Stomach (tissue), 4 donors: ENCODE measurements at regions not wholly inside any gene's neighbourhood (a gene's known extent, or its start where the extent isn't known, plus 50 kb on each side); places are given as distances from the start of the nearest gene placed in this dataset.

Experiments
- POLR2AphosphoS5 ChIP-seq, 3 donors: sonication (generic); formaldehyde crosslinking; IDR thresholded peaks; one replicate each; pipeline ENCODE4 v1.6.1; 2016; ENCODE audit warnings: antibody characterized with exemption in 3 of 3
- TF ChIP-seq, protein P1 (sequence below), 7 experiments: fragments of 450-650 bp in 4 of 7; fragments of 200-600 bp in 3 of 7; sonication (generic) in 3 of 7; IDR thresholded peaks; one replicate each; pipeline ENCODE4 v1.5.1; 2016 to 2019; ENCODE audit warnings: antibody characterized with exemption in 7 of 7, control low read depth in 2 of 7, mild to moderate bottlenecking in 1 of 7

DNA sequence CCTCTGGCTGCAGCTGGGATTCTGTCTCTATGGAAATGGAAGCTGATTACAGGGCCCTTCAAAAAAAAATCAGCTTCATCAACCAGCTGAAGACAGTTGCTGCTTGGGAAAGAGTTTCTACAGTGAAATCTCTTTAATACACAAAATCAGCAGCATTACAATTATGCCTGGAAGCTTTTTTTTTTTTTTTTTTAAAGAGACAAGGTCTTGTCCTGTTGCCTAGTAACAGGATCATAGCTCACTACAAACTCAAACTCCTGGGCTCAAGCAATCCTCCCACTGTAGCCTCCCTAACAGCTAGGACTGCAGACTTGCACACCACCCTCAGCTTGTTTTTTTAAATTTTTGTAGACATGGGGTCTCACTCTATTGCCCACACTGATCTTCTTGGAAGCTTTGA lies 94.5 kb downstream of the OR13A1 start:
- TF ChIP-seq POLR2AphosphoS5 (IDR thresholded peaks at IDR 0.05), result no peak
- TF ChIP-seq, protein P1, sequence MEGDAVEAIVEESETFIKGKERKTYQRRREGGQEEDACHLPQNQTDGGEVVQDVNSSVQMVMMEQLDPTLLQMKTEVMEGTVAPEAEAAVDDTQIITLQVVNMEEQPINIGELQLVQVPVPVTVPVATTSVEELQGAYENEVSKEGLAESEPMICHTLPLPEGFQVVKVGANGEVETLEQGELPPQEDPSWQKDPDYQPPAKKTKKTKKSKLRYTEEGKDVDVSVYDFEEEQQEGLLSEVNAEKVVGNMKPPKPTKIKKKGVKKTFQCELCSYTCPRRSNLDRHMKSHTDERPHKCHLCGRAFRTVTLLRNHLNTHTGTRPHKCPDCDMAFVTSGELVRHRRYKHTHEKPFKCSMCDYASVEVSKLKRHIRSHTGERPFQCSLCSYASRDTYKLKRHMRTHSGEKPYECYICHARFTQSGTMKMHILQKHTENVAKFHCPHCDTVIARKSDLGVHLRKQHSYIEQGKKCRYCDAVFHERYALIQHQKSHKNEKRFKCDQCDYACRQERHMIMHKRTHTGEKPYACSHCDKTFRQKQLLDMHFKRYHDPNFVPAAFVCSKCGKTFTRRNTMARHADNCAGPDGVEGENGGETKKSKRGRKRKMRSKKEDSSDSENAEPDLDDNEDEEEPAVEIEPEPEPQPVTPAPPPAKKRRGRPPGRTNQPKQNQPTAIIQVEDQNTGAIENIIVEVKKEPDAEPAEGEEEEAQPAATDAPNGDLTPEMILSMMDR (IDR thresholded peaks at IDR 0.05), result no peak
